ENCODE measurements at regions not wholly inside any gene's neighbourhood (a gene's known extent, or its start where the extent isn't known, plus 50 kb on each side); places are given as distances from the start of the nearest gene placed in this dataset.
"Not testable (repeated sequence)": the region's sequence is repeated elsewhere in the genome, so short reads cannot be mapped to it uniquely, and the experiment has no call there.

- DNase-seq = no peak
Measured at GRCh38 chr5:82952326-82952725, 124.9 kb downstream of the TMEM167A start.

GRCh38 chr5:82944267-82944666 lies 132.9 kb downstream of the TMEM167A start:
- not testable (repeated sequence) for DNase-seq

GRCh38 chr5:82942083-82942881 lies 134.9 kb downstream of the TMEM167A start:
- no peak for DNase-seq

GRCh38 chr5:82938901-82939725 lies 138.1 kb downstream of the TMEM167A start:
- no peak for DNase-seq

- not testable (repeated sequence) for DNase-seq
Measured at GRCh38 chr5:82932473-82933220, 144.5 kb downstream of the TMEM167A start.

- DNase-seq = no peak
Measured at GRCh38 chr5:82931110-82931509, 146.1 kb downstream of the TMEM167A start.

- no peak for DNase-seq
Measured at GRCh38 chr5:82925061-82925411, 152.2 kb downstream of the TMEM167A start.

- no peak for DNase-seq
Measured at GRCh38 chr5:82924226-82925060, 152.8 kb downstream of the TMEM167A start.

GRCh38 chr5:82922086-82922734 lies 155.0 kb downstream of the TMEM167A start:
- DNase-seq = no peak

GRCh38 chr5:82918311-82919031 lies 158.7 kb downstream of the TMEM167A start:
- no peak for DNase-seq

GRCh38 chr5:82917584-82917983 lies 159.6 kb downstream of the TMEM167A start:
- DNase-seq = no peak

GRCh38 chr5:82913971-82914370 lies 163.2 kb downstream of the TMEM167A start:
- no peak for DNase-seq

- DNase-seq = no peak
Measured at GRCh38 chr5:82912462-82912861, 164.7 kb downstream of the TMEM167A start.

GRCh38 chr5:82911910-82912309 lies 165.3 kb downstream of the TMEM167A start:
- peak; percentile 17 for DNase-seq

GRCh38 chr5:82910905-82911304 lies 166.3 kb downstream of the TMEM167A start:
- no peak for DNase-seq

- DNase-seq = no peak
Measured at GRCh38 chr5:82910491-82910890, 166.7 kb downstream of the TMEM167A start.

GRCh38 chr5:82909771-82910170 lies 167.4 kb downstream of the TMEM167A start:
- no peak for DNase-seq

- DNase-seq = no peak
Measured at GRCh38 chr5:82905986-82906385, 171.2 kb downstream of the TMEM167A start.

GRCh38 chr5:82901281-82901888 lies 175.8 kb downstream of the TMEM167A start:
- DNase-seq = no peak

GRCh38 chr5:82894716-82895115 lies 182.5 kb downstream of the TMEM167A start:
- no peak for DNase-seq

GRCh38 chr5:82889088-82889487 lies 188.1 kb downstream of the TMEM167A start:
- no peak for DNase-seq
